ENCODE measurements at regions not wholly inside any gene's neighbourhood (a gene's known extent, or its start where the extent isn't known, plus 50 kb on each side); places are given as distances from the start of the nearest gene placed in this dataset.
"Not testable (repeated sequence)": the region's sequence is repeated elsewhere in the genome, so short reads cannot be mapped to it uniquely, and the experiment has no call there.

DNA sequence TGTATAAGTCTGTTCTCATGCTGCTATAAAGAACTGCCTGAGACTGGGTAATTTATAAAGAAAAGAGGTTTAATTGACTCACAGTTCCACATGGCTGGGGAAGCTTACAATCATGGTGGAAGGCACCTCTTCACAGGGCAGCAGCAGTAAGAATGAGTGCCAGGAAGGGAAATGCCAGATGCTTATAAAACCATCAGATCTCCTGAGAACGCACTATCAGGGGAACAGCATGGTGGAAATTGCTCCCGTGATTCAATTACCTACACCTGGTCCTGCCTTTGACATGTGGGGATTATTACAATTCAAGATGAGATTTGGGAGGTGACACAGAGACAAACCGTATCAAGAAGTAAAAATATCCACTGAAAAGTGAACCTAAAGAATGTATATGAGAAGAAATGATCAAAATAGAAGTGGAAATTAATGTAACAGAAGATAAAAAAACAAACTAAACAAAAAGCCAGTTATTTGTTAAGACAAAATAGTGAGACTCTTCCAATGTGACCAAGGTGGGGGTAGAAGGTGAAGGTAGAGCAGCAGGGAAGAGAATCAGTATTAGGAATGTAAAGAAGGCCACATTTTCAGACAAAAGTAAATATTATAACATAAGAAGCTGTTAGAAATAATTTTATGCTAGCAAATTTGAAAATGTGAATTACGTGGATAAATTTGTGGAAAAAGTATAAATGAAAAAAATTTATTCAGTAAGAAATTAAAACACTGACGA is 372.9 kb downstream of the NKX6-1 start:
- no peaks in the 10 kb centered on the region for H3K27me3 ChIP-seq
- H3K4me3 ChIP-seq (replicated peaks in 1 of 3) = no peak overlapping the region
- H3K27ac ChIP-seq = no peak overlapping the region
- DNase-seq = no peak
- 82 to 86% methylated on average over 5 of the region's 5 CpGs for WGBS, 2 donors
- H3K4me1 ChIP-seq = no peaks in the 10 kb centered on the region
- intact Hi-C loops (cut with DNase I) = no loop called here
- no peaks in the 10 kb centered on the region for H3K9me3 ChIP-seq
- TF ChIP-seq POLR2A (IDR thresholded peaks at IDR 0.05) = no peak
- TF ChIP-seq, protein P1, sequence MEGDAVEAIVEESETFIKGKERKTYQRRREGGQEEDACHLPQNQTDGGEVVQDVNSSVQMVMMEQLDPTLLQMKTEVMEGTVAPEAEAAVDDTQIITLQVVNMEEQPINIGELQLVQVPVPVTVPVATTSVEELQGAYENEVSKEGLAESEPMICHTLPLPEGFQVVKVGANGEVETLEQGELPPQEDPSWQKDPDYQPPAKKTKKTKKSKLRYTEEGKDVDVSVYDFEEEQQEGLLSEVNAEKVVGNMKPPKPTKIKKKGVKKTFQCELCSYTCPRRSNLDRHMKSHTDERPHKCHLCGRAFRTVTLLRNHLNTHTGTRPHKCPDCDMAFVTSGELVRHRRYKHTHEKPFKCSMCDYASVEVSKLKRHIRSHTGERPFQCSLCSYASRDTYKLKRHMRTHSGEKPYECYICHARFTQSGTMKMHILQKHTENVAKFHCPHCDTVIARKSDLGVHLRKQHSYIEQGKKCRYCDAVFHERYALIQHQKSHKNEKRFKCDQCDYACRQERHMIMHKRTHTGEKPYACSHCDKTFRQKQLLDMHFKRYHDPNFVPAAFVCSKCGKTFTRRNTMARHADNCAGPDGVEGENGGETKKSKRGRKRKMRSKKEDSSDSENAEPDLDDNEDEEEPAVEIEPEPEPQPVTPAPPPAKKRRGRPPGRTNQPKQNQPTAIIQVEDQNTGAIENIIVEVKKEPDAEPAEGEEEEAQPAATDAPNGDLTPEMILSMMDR (IDR thresholded peaks at IDR 0.05) = no peak
- no peaks in the 10 kb centered on the region for H3K36me3 ChIP-seq

DNA sequence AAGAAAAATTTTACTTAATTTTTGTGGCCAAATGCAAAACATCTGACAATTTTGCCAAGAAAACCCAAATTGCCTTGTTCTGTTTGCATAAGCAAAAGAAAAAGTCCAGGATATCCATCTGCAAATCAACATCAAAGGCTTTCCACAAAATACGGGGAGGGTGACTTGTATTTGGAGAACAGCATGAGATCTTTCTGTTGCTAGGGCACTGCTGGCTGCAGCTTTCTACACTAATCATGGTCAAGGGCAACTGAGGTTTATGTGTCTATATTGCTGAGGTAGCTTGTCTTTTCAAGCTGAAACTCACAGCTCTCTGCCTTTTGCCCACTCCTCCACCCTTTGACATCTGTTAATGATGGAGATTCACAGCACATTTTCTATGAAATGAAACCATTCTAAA is 389.1 kb downstream of the NKX6-1 start:
- Histone ChIP-seq H3K27ac (no peak overlapping the region), H3K4me1 (peaks cover 0 to 8% of the 10 kb centered on the region in 2 donors), H3K27me3 (no peaks in the 10 kb centered on the region), H3K9me3 (no peaks in the 10 kb centered on the region), H3K4me3 (replicated peaks in 1 of 3) (no peak overlapping the region), H3K36me3 (no peaks in the 10 kb centered on the region)
- TF ChIP-seq, protein P1 (IDR thresholded peaks at IDR 0.05) = no peak
- no peak for TF ChIP-seq POLR2A (IDR thresholded peaks at IDR 0.05)
- no peak for DNase-seq
- intact Hi-C loops (cut with DNase I) = no loop called here
- WGBS, 2 donors = 70 to 72% methylated on average over 1 of the region's 1 CpG

DNA sequence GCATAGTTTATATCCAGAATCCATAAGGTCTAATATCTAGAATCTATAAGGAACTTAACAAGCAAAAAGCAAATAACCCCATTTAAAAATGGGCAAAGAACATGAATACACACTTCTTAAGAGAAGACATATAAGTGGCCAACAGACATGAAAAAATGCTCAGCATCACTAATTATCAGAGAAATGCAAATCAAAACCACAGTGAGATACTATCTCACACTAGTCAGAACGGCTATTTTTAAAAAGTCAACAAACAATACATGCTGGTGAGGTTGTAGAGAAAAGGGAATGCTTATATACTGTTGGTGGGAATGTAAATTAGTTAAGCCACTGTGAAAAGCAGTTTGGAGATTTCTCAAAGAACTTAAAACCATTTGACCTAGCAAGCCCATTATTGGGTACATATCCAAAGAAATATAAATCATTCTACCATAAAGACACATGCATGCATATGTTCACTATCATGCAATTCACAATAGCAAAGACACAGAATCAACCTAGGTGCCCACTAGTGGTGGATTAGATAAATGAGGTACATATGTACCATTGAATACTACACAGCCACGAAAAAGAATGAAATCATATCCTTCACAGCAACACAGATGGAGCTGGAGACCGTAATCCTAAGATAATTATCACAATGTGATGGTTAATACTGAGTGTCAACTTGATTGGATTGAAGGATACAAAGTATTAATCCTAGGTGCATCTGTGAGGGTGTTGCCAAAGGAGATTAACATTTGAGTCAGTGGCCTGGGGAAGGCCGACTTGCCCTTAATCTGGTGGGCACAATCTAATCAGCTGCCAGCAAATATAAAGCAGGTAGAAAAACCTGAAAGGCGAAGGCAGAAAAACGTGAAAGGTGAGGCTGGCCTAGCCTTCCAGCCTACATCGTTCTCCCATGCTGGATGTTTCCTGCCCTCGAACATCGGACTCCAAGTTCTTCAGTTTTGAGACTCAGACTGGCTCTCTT is 397.2 kb downstream of the NKX6-1 start:
- 88 to 92% methylated on average over 9 of the region's 9 CpGs for WGBS, 2 donors
- H3K36me3 ChIP-seq; H3K27ac ChIP-seq; H3K4me1 ChIP-seq; intact Hi-C loops (cut with DNase I); H3K9me3 ChIP-seq; H3K4me3 ChIP-seq (replicated peaks in 1 of 3); DNase-seq; H3K27me3 ChIP-seq: not testable (repeated sequence)

DNA sequence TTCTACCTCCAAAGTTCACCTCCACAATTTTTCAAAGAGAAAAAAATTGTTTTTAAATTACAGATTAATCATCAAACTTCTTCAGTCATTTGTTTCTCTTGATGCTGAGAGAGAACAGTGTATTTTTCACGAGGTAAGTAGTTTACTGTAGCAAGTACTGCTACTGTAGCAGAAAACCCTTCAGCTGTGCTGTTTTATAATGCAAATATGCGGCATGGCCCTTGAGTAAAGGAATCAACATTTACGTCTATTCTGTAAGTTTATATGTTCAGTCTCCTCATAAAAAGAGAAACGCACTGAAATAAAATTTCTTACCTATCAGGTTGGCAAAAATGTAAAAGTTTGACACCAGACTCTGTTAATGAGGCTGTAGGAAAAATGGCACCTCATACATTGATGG is 399.0 kb downstream of the NKX6-1 start:
- 47 to 56% methylated on average over 4 of the region's 4 CpGs for WGBS, 2 donors
- intact Hi-C loops (cut with DNase I) = no loop called here
- Histone ChIP-seq H3K27me3 (no peaks in the 10 kb centered on the region), H3K4me1 (no peaks in the 10 kb centered on the region), H3K9me3 (no peaks in the 10 kb centered on the region), H3K36me3 (no peaks in the 10 kb centered on the region), H3K4me3 (replicated peaks in 1 of 3) (no peak overlapping the region), H3K27ac (no peak overlapping the region)
- no peak for DNase-seq
- TF ChIP-seq POLR2A (IDR thresholded peaks at IDR 0.05) = no peak
- TF ChIP-seq, protein P1 (IDR thresholded peaks at IDR 0.05) = no peak

DNA sequence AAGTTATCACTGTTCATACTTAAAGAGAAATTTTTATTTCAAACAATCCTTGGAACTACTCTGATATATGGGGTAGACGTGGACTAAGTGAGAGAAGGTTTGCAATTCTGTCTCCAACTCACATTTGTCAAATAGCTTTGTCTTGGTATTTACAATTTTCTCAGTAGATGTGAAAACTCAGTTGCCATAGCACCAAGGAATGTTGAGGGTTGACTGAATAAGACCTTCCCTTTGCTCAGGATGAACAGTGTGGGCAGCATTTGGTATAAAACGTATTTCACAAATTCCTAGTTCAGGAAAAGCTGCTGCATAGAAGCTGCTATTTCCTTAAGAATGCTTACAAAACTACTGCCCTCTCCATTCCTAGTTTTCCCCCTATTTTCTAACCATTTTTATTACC is 399.5 kb downstream of the NKX6-1 start:
- Histone ChIP-seq H3K36me3 (no peaks in the 10 kb centered on the region), H3K4me3 (replicated peaks in 1 of 3) (no peak overlapping the region), H3K4me1 (no peaks in the 10 kb centered on the region), H3K27me3 (no peaks in the 10 kb centered on the region), H3K9me3 (no peaks in the 10 kb centered on the region), H3K27ac (no peak overlapping the region)
- TF ChIP-seq, protein P1 (IDR thresholded peaks at IDR 0.05) = no peak
- TF ChIP-seq POLR2A (IDR thresholded peaks at IDR 0.05) = no peak
- intact Hi-C loops (cut with DNase I) = no loop called here
- no peak for DNase-seq
- WGBS, 2 donors = 39 to 40% methylated on average over 2 of the region's 2 CpGs
